HG02623 (cell line): ENCODE measurements at regions not wholly inside any gene's neighbourhood (a gene's known extent, or its start where the extent isn't known, plus 50 kb on each side); places are given as distances from the start of the nearest gene placed in this dataset.
"Not testable (repeated sequence)": the region's sequence is repeated elsewhere in the genome, so short reads cannot be mapped to it uniquely, and the experiment has no call there.

Source experiments
- ATAC-seq: cut with Tn5 transposase; IDR thresholded peaks from one replicate; pipeline ENCODE4 v1.9.1; 2021; ENCODE audit warnings: moderate library complexity; ENCODE audit not compliant: unreplicated experiment

DNA sequence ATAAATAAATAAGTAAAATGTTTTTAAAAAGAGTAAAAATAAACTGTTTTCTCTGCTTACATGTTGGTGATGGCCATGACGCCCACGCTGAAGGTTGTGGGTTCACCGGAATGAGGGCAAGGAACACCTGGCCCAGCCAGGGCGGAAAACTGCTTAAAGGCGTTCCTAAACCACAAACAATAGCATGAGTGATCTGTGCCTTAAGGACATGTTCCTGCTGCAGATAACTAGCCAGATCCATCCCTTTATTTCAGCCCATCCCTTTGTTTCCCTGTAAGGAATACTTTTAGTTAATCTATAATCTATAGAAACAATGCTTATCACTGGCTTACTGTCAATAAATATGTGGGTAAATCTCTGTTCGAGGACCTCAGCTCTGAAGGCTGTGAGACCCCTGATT is 63.3 kb upstream of the CEP78 start:
- ATAC-seq = not testable (repeated sequence)

DNA sequence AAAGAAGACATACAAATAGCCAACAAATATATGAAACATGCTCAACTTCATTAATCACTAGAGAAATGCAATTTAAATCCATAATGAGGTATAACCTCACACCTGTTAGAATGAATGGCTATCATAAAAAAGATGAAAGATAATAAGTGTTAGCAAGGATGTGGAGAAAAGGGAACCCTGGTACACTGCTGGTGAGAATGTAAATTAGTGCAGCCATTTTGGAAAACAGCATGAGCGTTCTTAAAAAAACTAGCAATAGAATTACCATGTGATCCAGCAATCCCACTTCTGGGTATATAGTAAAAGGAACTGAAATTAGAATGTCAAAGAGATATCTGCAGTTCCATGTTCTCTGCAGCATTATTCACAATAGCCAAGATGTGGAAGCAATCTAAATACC is 64.2 kb upstream of the CEP78 start:
- no peak for ATAC-seq

DNA sequence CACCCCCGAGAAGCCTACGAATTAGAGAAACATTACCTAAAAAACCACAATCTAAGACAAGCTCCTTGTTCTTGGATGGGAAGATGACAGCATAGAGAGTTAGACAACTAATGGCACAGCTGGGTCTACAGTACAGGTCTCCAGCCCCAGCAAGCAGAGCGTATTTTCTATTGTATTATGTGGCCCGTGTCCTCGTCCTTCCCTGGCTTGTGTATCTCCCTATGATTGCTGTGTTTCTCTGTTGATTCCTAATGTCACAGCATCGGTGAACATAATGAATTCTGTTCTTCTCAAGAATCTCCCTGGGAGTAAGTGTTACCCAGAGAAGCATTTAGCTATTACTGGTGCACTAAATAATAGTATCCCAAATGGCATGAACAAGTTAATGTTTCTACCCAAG is 66.8 kb upstream of the CEP78 start:
- no peak for ATAC-seq

DNA sequence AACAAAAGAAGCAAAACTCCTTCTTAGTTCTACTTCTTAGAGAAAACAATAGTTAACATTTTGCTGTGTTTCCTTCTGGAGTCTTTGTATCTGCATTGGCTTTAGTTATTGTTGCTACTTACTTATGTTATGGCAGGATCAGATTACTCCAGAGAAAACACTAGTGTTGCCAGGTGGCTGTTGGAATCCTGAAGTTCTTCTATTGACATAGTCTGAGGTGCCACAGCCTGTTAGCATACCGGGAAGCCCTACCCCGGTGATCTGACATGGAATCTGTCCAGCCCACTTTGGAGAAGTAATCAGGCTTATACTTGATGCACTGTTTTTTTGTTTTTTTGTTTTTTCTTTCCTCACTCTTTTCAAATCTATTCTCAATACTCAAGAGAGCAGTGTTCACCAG is 68.5 kb upstream of the CEP78 start:
- ATAC-seq = no peak

DNA sequence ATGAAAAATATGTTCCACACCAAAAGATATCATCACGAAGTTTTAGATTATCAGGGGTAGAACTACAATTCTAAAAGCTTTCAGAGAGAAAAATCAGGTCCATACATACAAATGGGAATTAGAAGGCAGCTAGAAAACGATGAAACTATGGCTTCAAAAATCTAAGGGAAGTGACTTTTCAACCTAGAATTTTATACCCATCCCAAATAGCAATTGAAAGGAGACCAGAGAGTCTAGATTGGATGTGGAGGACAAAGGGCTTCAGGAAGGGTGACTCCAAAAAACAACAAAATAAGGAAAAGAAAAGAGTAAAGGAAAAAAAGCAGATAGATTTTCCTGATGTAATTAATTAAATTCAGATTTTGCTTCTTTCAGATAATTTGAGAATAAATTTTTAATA is 72.0 kb upstream of the CEP78 start:
- ATAC-seq = no peak

DNA sequence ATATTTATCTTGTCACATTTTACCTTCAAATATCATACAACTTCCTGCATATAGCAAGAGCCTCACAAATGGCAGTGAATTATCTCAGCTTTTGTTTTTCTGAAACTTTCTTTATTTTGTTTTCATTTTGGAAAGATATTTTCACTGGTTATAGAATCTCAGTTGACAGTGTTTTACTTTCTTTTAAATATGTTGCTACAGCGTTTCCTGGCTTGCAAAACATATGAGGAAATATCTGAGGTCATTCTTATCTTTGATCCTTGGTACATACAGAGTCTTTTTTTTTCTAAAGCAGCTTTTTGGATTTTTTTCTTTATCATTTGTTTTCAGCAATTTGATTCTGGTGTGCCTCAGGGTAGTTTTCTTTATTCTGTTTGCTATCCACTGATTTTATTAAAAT is 77.6 kb upstream of the CEP78 start:
- no peak for ATAC-seq

DNA sequence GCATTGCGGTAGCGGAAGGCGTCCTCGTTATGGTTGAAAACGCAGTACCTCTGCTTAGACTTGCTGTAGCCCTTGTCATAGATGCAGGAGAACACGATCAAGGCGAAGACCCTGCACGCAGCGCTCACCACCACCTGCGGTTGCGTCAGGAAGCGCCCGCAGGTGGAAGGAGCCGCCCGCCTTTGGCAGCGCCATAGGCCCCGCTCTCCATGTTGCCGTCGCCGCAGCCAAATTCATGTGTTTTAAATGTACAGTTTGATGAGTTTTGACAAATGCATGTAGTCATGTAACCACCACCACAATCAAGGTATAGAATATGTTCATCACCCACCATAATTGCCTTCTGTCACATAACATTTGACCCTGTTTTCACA is 84.9 kb upstream of the CEP78 start:
- ATAC-seq = no peak

DNA sequence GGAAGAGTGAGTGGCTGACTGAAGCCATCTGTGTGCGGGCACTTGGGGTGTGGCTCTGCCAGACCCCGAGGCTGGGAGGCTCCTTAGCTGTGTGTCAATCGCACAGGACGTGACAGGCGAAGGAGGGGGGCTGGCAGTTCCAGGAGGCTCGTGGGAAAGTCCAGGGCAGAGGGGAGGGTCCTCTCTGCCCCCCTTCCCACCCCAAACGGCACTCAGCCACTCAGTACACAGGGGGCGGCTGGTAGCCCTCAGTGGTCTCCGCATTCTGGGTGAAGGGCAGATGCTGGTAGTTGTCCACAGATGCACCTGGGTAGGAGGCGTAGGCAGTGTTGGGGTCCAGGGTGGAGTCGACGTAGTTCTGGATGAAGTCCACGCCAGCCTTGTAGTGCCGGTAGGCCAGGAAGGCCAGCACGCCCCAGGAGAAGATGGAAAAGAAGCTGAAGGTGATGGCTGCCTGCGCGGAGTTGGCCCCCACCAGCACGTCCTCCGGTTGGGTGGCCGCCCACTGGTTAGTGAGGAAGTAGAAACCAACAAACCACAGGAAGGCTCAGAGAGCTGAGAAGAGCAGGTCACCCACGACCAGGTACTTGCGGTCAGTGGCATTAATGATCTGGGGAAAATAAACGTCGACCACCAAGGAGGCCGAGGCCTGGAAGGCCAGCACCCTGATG is 85.4 kb upstream of the CEP78 start:
- no peak for ATAC-seq

DNA sequence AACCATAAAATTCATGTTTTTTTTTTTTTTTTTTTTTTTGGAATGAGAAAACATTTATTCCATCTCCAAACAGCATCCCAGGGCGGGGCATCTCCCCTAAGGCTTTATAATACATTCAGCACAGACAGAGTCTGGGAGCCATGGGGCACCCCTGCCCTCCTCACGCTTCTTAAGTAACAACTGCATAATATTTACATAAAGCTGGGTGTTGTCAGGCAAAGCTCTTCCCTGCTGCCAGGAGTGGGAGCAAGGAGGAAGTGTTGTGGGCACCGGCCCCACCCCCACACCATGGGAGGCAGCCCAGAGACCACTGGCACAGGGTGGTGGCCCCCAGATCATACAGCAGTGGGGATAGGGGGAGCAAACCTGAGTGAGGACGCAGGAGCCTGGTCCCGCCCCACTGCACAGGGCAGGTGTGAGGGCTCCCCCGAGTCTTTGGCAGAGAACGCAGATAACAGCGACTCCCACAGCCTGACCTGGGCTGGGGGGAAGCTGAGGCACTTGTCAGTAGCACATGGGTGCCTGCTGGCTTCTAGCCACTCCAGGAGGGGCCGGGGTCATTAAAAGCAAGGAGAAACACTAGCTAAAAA is 86.1 kb upstream of the CEP78 start:
- ATAC-seq = no peak

DNA sequence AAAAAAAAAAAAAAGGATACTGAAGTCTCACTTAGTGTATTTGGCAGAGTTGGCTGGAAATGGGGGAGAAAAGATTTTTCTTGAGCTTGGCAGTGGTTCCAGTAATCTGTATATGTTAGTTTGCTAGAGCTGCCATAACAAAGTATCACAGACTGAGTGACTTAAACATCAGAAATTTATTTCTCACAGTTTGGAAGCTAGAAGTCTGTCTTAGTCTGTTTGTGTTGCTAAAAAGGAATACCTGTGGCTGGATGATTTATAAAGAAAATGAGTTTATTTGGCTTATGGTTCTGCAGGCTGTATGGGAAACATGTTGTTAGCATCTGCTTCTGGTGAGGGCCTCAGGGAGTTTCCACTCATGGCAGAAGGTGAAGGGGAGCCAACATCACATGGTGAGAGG is 89.6 kb upstream of the CEP78 start:
- ATAC-seq = no peak

DNA sequence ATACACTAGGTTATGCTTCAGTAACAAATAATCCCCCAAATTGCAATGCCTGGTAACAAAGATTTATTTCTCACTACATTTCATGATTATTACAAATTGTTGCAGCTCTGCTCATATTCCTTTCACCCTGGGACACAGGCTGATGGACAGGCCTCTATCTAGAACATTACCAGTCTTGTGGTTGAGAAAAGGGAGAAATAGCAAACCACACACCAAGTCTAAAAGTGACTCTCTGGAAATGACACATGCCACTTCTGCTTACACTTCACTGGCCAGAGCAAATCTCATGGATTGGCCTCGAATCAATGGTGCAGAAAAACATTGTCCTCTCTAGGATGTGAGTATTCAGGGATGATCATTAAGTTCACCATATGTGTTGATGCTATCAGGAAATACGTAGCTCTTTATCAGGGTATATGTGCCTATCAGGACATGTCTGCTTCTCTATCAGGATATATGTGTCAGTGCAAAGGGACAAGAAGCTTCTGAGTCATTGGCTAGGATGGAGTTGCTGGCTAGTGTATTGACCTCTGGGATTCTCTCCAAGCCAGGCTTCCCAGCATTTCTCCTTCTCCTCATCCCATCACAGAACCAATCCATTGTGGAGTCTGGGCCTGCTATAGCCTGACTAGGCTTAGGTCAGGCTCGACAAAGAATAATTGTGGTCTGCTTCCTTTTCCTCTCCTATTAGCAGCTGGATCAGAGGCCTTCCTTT is 91.1 kb upstream of the CEP78 start:
- no peak for ATAC-seq

DNA sequence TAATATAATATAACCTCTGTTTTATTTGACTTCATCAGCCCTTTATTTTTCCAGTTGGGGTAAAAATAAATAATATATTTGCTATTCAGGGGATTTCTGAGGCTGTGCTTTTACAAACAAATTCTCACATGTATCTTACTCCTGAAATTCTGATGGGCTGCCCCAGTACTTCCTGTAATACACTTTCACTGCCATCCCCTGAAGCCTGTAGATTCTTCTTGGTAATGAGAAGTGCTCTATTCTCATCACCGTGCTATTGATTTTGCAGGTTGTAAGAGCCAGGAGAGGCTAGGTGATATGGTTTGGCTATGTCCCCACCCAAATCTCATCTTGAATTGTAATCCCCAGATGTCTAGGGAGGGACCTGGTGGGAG is 91.9 kb upstream of the CEP78 start:
- no peak for ATAC-seq

DNA sequence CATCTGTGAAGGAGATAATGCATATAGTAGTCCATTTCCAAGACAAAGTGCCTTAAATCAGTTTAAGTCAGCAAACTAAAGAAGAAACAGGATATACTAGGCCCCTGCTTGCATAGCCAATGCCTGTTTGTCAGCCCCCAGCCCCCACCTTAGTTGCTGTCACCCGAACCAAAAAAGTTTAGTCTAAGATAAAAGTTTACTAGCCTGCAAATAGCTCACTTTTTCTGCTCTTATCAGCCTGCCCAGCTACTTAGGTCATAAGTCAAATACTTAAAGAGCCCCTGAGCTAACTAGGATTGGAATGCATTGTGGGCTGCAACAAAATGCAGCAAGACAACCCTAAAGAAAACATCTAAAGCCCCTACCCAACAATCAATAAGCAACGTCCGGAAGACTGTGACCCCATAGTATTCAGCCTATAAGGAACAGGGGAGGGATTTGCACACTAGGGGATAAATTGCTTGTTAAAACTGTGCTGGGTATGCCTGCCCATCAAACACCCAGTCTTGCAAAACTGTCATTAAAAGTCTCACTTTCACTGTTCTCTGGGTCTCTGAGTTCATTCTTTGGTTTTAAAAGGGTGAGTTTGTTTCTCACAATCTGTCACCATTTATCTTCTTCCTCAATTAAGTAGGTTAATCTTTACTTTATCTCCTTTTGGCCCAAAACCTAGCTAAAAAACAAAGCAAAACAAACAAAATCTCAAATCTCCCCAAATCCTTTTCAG is 92.4 kb upstream of the CEP78 start:
- ATAC-seq = no peak

DNA sequence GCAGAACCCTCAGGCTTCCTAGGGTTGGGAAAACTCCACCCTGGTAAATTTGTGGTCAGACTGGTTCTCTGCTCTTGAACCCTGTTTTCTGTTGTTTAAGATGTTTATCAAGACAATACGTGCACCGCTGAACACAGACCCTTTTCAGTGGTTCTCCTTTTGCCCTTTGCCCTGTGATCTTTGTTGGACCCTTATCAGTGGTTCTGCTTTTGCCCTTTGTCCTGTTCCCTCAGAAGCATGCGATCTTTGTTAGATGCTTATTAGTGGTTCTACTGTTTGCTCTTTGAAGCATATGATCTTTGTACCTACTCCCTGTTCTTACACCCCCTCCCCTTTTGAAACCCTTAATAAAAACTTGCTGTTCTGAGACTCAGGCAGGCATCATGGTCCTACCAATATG is 93.6 kb upstream of the CEP78 start:
- ATAC-seq = not testable (repeated sequence)

DNA sequence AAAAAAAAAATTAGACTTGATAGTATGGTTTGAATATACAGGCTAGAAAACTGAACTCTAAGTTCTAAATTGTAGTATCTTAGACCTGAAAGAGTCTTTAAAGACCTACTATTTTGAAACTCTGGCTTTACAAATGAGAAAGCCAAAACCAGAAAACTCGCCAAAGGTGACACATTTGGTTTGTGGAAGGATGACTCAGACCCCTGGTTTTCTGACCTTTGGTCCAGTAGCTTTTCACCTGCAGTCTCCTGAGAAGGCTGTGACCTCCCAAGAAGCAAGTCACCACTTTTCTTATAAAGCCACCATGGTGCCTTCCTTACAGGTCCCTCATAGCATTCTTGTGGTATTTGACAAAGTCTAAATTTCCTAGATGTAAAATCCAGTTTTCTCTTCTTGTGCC is 102.1 kb upstream of the CEP78 start:
- ATAC-seq = no peak

DNA sequence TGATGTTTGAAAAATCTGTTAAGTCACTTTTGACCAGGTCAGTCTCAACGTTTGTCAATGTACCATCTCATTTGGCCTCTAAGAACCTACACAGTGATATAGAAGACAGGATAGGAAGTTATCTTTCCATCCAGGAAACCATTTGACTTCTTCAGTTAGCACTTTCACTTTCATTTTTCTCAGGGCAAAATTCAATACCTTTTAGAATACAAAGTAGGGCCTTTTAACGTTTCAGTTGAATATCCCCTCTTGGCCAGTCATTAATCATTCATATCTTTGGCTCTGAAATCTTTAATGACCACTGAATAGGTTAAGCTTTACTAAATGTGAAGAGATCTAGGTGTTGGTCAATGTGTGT is 101.1 kb upstream of the GNAQ start:
- no peak for ATAC-seq

DNA sequence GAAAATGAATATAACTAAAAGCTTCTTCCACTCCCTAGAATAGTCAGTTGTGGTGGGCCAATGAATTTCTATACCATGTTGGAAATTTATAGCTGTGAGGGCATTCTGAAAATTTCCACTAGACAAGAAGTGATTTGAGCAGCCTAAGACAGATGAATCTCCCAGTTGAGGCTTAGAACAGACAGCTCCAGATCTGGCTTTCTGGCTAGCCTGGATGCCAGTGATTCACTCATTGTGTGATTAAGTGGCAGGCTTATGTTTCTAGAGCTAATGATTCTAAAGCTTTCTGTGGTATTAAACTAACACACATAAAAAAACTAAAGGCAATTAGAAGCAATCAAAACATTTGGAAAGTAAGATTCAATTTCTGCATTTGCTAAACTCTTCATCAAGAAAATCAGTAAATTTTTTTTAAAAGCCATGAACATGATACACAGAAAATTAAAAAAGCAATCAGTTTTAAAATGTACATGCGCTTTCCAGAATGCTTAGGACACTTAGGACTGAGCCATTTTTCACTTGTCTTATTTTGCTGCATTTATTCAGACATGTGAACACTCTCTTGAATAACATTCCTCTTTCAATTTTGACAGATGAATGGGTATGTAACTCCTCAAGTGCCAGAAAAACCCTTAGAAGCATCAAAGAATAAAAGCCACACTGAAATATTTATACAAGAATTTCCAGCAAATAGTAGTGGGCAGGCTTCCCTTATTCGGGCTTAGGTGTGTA is 100.5 kb upstream of the GNAQ start:
- ATAC-seq = no peak

DNA sequence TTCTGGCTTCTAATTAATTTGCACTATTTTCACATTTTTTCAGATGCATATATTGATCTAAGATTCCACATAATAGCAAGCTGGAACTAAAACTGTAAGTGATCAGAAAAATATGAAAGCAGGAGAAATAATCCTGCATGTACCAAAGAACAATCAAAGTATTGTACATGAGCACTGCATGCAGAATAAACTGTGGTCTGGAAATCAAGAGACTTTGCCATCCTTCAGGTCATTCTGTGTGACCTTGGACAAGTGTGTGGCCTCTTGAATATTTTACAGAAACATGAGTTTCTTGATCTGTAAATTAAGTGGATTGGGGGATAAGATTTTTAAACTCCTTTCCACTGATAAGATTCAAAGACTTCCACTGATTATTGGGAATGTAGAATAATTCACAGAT is 99.2 kb upstream of the GNAQ start:
- no peak for ATAC-seq

DNA sequence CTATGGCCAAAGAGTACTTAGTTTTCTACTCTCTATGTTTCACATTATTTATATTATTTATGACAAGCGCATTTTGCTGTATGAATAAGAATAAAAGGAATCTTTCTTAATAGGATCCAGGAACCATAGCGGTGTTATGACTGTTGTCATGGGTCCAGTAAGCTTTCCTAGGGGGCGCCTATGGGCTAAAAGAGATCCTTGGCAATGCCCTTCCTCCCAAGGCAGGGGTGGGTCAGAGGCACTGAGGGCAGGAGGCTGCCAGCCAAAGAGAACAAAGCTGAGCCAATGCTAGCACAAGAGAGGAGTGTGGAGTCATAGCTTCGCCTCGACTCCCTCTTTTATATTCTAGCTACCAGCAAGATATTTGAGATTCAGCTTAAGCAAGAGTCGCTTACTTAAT is 98.4 kb upstream of the GNAQ start:
- ATAC-seq = no peak

DNA sequence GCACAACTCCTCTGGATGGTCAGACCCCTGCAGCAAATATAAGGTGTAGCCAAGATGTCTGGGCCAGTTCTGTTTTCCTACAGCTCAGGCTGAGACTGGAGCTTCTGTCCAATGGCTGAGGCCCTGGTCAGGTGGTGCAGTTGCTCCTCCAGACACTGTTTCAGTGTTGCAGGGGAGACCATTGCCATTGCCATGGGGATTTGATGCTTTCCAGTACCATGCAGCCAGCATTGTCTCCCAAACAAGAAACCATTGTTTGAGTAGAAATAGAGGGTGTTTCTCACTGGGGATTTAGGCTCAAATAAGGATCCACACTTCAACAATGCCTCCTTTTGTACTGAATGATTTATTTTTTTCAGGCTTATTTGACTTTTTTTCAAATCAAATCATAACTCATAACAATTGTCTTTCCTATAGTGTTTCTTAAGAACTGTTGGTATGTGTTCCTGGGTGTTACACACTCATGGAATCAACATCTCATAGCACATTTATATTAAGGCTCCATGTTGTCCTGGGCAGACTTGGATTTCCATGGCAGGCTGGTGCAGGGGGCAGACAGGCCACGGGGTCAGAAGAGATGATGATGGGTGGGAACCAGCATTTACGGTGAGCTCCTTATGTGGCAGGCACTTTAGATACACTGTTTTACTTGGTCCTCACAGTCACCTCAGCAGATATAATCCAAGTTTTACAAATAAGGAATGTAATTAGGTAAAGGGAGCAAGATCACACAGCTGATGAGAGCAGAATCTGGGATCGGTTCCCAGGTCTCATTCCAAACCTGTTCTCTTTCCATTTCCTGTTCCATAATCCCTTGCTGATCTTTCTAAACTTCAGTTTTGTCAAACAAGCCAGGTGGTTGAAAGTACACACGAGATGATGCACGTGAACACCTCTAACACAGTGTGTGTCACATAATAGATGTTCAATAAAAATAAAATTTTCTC is 95.9 kb upstream of the GNAQ start:
- no peak for ATAC-seq
